Keratinocyte (primary cell): ENCODE measurements at regions not wholly inside any gene's neighbourhood (a gene's known extent, or its start where the extent isn't known, plus 50 kb on each side); places are given as distances from the start of the nearest gene placed in this dataset.

ENCODE experiments used
- DNase-seq: peaks from one replicate; pipeline ENCODE4 v3.0.0-alpha.2; 2011; ENCODE audit warnings: low read depth, missing footprints, low spot score
- FAIRE-seq: peaks from 2 replicates; lab custom pipeline; 2011; peaks lifted over from hg19 to GRCh38; lab: Jason Lieb, UNC
- H2AFZ ChIP-seq: 2 replicates; pipeline ENCODE4 v1.6.0; 2012; ENCODE audit warnings: low read length, control low read depth, inconsistent platforms; ENCODE audit not compliant: control insufficient read depth
- H3K27ac ChIP-seq: 2 replicates; pipeline ENCODE4 v1.5.1; 2011; ENCODE audit warnings: low read length; ENCODE audit not compliant: control insufficient read depth, insufficient read depth
- H3K27me3 ChIP-seq: 3 replicates; pipeline ENCODE4 v1.6.0; 2011; ENCODE audit warnings: low read length; ENCODE audit not compliant: control insufficient read depth, insufficient read depth; ENCODE audit errors: extremely low read depth
- H3K36me3 ChIP-seq, 2 experiments: 2 replicates in 1 of 2; 3 replicates in 1 of 2; pipeline ENCODE4 v1.5.1; 2011; ENCODE audit warnings: low read length in 2 of 2, mild to moderate bottlenecking in 1 of 2; ENCODE audit not compliant: control insufficient read depth in 2 of 2, insufficient read depth in 2 of 2; ENCODE audit errors: extremely low read depth in 1 of 2
- H3K4me1 ChIP-seq: 3 replicates; pipeline ENCODE4 v1.5.1; 2011; ENCODE audit warnings: low read length; ENCODE audit not compliant: control insufficient read depth, insufficient read depth; ENCODE audit errors: extremely low read depth
- H3K4me2 ChIP-seq: 3 replicates; pipeline ENCODE4 v1.6.0; 2011; ENCODE audit warnings: low read depth, low read length; ENCODE audit not compliant: control insufficient read depth, insufficient read depth; ENCODE audit errors: extremely low read depth
- H3K4me3 ChIP-seq, 3 experiments: fragments of 200-600 bp in 1 of 3; sonication (generic) in 1 of 3; 2 replicates in 2 of 3; 3 replicates in 1 of 3; pipeline ENCODE4 v1.5.1; 2011 to 2016; ENCODE audit warnings: low read length in 3 of 3, mild to moderate bottlenecking in 3 of 3, control low read depth in 2 of 3, inconsistent platforms in 1 of 3, low read depth in 1 of 3, mixed read lengths in 1 of 3, mixed run types in 1 of 3, moderate library complexity in 1 of 3; ENCODE audit not compliant: control insufficient read depth in 2 of 3, insufficient read depth in 2 of 3; ENCODE audit errors: extremely low read depth in 1 of 3
- H3K79me2 ChIP-seq: 2 replicates; pipeline ENCODE4 v1.6.0; 2012; ENCODE audit warnings: low read length; ENCODE audit not compliant: control insufficient read depth, insufficient read depth
- H3K9ac ChIP-seq: 3 replicates; pipeline ENCODE4 v1.6.0; 2011; ENCODE audit warnings: low read length; ENCODE audit not compliant: control insufficient read depth, insufficient read depth; ENCODE audit errors: extremely low read depth
- H3K9me1 ChIP-seq: 3 replicates; pipeline ENCODE4 v1.6.0; 2011; ENCODE audit warnings: low read length; ENCODE audit not compliant: control insufficient read depth, insufficient read depth; ENCODE audit errors: extremely low read depth
- H3K9me3 ChIP-seq: 2 replicates; pipeline ENCODE4 v1.5.1; 2012; ENCODE audit warnings: low read depth, low read length; ENCODE audit not compliant: control insufficient read depth
- H4K20me1 ChIP-seq: 3 replicates; pipeline ENCODE4 v1.6.0; 2011; ENCODE audit warnings: low read length; ENCODE audit not compliant: control insufficient read depth, insufficient read depth; ENCODE audit errors: extremely low read depth
- EZH2 ChIP-seq: IDR thresholded peaks from one replicate; pipeline ENCODE4 v1.6.1; 2012; ENCODE audit warnings: inconsistent platforms, mild to moderate bottlenecking, low read length, moderate library complexity
- dilution Hi-C: fragments of 300-500 bp; cut with MboI; formaldehyde crosslinking; loops from one replicate; pipeline ENCODE4 v1.7.0; 2020; ENCODE audit warnings: low sequenced_read_pairs; ENCODE audit not compliant: extremely low pct_ligation_motif_present
- TF ChIP-seq, protein P1 (sequence below), 3 experiments: IDR thresholded peaks in 1 of 3; conservative IDR thresholded peaks in 1 of 3; optimal IDR thresholded peaks in 1 of 3; 2 replicates in 2 of 3; 3 replicates in 1 of 3; pipeline versions ENCODE3 to v1.5.1; 2011; ENCODE audit warnings: low read length in 3 of 3, mild to moderate bottlenecking in 3 of 3, moderate library complexity in 2 of 3, control low read depth in 1 of 3, inconsistent platforms in 1 of 3; ENCODE audit not compliant: insufficient read depth in 2 of 3; ENCODE audit errors: extremely low read depth in 1 of 3

DNA sequence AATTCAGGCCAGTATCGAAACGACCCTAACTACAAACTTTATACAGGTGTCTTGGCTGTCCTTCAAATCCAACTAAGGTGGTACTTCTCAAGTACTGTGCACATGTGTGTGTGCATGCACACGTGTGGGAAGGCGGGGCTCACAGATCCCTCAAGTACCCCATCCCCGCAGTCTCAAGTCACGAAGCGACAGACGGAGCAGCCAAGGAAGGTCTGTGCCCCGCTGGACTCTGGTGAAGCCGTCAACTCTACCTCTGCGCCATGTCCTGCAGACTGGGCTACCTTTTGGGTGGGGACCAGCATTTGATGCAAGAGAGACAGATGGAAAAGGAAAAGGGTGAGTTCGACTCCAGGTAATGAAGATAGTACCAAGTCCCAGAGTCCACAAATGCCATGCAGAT is 169.0 kb downstream of the CRYBB2 start:
- no peak overlapping the region for H3K4me2 ChIP-seq
- no peak overlapping the region for H3K27ac ChIP-seq
- H3K9ac ChIP-seq, result no peak overlapping the region
- no peaks in the 10 kb centered on the region for H3K4me1 ChIP-seq
- no peak for DNase-seq
- H3K36me3 ChIP-seq, result no peaks in the 10 kb centered on the region
- H3K9me1 ChIP-seq, result no peaks in the 10 kb centered on the region
- no peaks in the 10 kb centered on the region for H3K27me3 ChIP-seq
- no peak overlapping the region for H3K4me3 ChIP-seq
- H3K79me2 ChIP-seq, result peaks cover 93% of the 10 kb centered on the region
- no peak overlapping the region for H2AFZ ChIP-seq
- TF ChIP-seq, protein P1, sequence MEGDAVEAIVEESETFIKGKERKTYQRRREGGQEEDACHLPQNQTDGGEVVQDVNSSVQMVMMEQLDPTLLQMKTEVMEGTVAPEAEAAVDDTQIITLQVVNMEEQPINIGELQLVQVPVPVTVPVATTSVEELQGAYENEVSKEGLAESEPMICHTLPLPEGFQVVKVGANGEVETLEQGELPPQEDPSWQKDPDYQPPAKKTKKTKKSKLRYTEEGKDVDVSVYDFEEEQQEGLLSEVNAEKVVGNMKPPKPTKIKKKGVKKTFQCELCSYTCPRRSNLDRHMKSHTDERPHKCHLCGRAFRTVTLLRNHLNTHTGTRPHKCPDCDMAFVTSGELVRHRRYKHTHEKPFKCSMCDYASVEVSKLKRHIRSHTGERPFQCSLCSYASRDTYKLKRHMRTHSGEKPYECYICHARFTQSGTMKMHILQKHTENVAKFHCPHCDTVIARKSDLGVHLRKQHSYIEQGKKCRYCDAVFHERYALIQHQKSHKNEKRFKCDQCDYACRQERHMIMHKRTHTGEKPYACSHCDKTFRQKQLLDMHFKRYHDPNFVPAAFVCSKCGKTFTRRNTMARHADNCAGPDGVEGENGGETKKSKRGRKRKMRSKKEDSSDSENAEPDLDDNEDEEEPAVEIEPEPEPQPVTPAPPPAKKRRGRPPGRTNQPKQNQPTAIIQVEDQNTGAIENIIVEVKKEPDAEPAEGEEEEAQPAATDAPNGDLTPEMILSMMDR (optimal IDR thresholded peaks at IDR 0.05 in 1 of 3, IDR thresholded peaks at IDR 0.05 in 1 of 3, conservative IDR thresholded peaks at IDR 0.05 in 1 of 3; ENCODE audit: extremely low read depth in 1 of 3, insufficient read depth in 2 of 3, low read length in 3 of 3), result no peak
- no peak for TF ChIP-seq EZH2
- no peak for FAIRE-seq
- H3K9me3 ChIP-seq, result no peaks in the 10 kb centered on the region
- dilution Hi-C loops, result no loop called here
- H4K20me1 ChIP-seq, result peaks cover 34% of the 10 kb centered on the region

DNA sequence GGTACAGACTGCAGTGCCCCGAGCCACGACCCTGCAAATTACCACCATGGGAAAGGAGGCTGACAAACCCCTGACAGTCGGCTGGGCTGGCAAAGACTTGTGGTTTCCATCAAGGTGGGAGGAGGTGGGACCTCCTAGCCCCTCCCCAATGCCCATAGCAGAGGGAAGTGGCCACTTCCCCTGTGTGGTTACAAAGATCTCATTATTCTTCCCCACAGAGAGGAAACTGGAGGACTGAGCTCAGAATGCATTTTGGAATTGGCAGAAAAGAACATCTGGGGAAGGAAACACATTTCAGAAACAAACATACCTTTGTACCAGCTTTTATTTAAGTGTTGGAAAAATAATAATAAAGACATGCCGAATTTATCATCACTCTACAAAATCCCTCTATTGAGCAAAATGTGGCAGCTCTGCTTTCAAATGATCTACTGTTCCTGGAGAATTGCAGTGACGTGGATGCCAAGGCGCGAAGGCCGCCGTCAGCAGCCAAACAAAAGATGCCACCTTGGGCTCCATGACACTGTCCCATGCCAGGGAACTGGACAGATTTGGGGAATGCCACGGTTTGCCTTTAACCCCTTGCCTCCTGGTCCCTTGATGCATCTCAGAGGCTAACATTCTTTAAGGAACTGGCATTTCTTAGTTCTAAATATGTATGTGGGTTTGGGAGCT is 169.6 kb downstream of the CRYBB2 start:
- Histone ChIP-seq H3K79me2 (peaks cover 93% of the 10 kb centered on the region), H3K27me3 (no peaks in the 10 kb centered on the region), H3K4me2 (no peak overlapping the region), H3K9me1 (no peaks in the 10 kb centered on the region), H3K27ac (no peak overlapping the region), H3K36me3 (no peaks in the 10 kb centered on the region), H3K9ac (no peak overlapping the region), H3K4me3 (no peak overlapping the region), H3K9me3 (no peaks in the 10 kb centered on the region), H4K20me1 (peaks cover 31% of the 10 kb centered on the region), H2AFZ (no peak overlapping the region), H3K4me1 (no peaks in the 10 kb centered on the region)
- FAIRE-seq (no peak), DNase-seq (no peak)
- TF ChIP-seq, protein P1 (optimal IDR thresholded peaks at IDR 0.05 in 1 of 3, IDR thresholded peaks at IDR 0.05 in 1 of 3, conservative IDR thresholded peaks at IDR 0.05 in 1 of 3; ENCODE audit: extremely low read depth in 1 of 3, insufficient read depth in 2 of 3, low read length in 3 of 3), result no peak
- no peak for TF ChIP-seq EZH2
- dilution Hi-C loops, result no loop called here
